ENCODE measurements at regions not wholly inside any gene's neighbourhood (a gene's known extent, or its start where the extent isn't known, plus 50 kb on each side); places are given as distances from the start of the nearest gene placed in this dataset.

GRCh38 chr1:234844479-234845031 lies 234.6 kb upstream of the IRF2BP2 start:
- TF ChIP-seq POLR2A (IDR thresholded peaks at IDR 0.05) (no peak), CTCF (IDR thresholded peaks at IDR 0.05) (no peak)
- WGBS (ENCODE audit: insufficient coverage, low coverage, low lambda C conversion rate, missing lambda C conversion rate), result 59% methylated on average over 7 of the region's 7 CpGs
- no peak for DNase-seq

GRCh38 chr1:234843946-234844345 lies 234.0 kb upstream of the IRF2BP2 start:
- ATAC-seq, result no peak
- TF ChIP-seq CTCF (IDR thresholded peaks at IDR 0.05) (no peak), POLR2A (IDR thresholded peaks at IDR 0.05) (no peak)
- 66% methylated on average over 3 of the region's 3 CpGs for WGBS (ENCODE audit: insufficient coverage, low coverage, low lambda C conversion rate, missing lambda C conversion rate)

More at GRCh38 chr1:234844479-234845031, 234.6 kb upstream of the IRF2BP2 start:
- no peaks in the 10 kb centered on the region for H3K27me3 ChIP-seq
- intact Hi-C loops (cut with DNase I), result no loop called here
- no peaks in the 10 kb centered on the region for H3K36me3 ChIP-seq
- H3K4me3 ChIP-seq, result no peak overlapping the region
- ATAC-seq, result peak in 2 of 4 donors; percentile 32 to 47
- H3K27ac ChIP-seq, result no peak overlapping the region
- no peaks in the 10 kb centered on the region for H3K9me3 ChIP-seq
- peaks cover 0 to 17% (median 0%) of the 10 kb centered on the region in 4 donors for H3K4me1 ChIP-seq

GRCh38 chr1:234842726-234843641 lies 233.0 kb upstream of the IRF2BP2 start:
- no peak for TF ChIP-seq CTCF (IDR thresholded peaks at IDR 0.05)
- WGBS (ENCODE audit: insufficient coverage, low coverage, low lambda C conversion rate, missing lambda C conversion rate), result 63% methylated on average over 4 of the region's 12 CpGs
- H3K4me3 ChIP-seq, result no peak overlapping the region
- no peaks in the 10 kb centered on the region for H3K9me3 ChIP-seq
- H3K27ac ChIP-seq, result no peak overlapping the region
- no peak for ATAC-seq
- no peaks in the 10 kb centered on the region for H3K27me3 ChIP-seq
- H3K36me3 ChIP-seq, result no peaks in the 10 kb centered on the region
- peaks cover 0 to 17% (median 1%) of the 10 kb centered on the region in 4 donors for H3K4me1 ChIP-seq
- intact Hi-C loops (cut with DNase I), result no loop called here
- no peak for DNase-seq

More at GRCh38 chr1:234843946-234844345, 234.0 kb upstream of the IRF2BP2 start:
- intact Hi-C loops (cut with DNase I), result no loop called here
- Histone ChIP-seq H3K4me3 (no peak overlapping the region), H3K36me3 (no peaks in the 10 kb centered on the region), H3K4me1 (peaks cover 0 to 17% (median under 1%) of the 10 kb centered on the region in 4 donors), H3K27me3 (no peaks in the 10 kb centered on the region), H3K27ac (no peak overlapping the region), H3K9me3 (no peaks in the 10 kb centered on the region)
- no peak for DNase-seq

GRCh38 chr1:234841710-234842231 lies 231.8 kb upstream of the IRF2BP2 start:
- H3K36me3 ChIP-seq, result no peaks in the 10 kb centered on the region
- WGBS (ENCODE audit: insufficient coverage, low coverage, low lambda C conversion rate, missing lambda C conversion rate), result 57% methylated on average over 5 of the region's 7 CpGs
- H3K9me3 ChIP-seq, result no peaks in the 10 kb centered on the region
- TF ChIP-seq POLR2A (IDR thresholded peaks at IDR 0.05) (no peak), CTCF (IDR thresholded peaks at IDR 0.05) (no peak)
- no peak overlapping the region for H3K27ac ChIP-seq
- intact Hi-C loops (cut with DNase I), result no loop called here
- peak in 1 of 3 donors; percentile 36 for DNase-seq
- H3K4me1 ChIP-seq, result peaks cover 0 to 18% (median 4%) of the 10 kb centered on the region in 4 donors
- ATAC-seq, result peak; percentile 54 to 78 (median 65)
- no peak overlapping the region for H3K4me3 ChIP-seq
- no peaks in the 10 kb centered on the region for H3K27me3 ChIP-seq
